Vagina (tissue), 2 donors: ENCODE measurements at regions not wholly inside any gene's neighbourhood (a gene's known extent, or its start where the extent isn't known, plus 50 kb on each side); places are given as distances from the start of the nearest gene placed in this dataset.

ENCODE experiments used
- CTCF ChIP-seq, 3 experiments: fragments of 450-650 bp in 2 of 3; fragments of 200-600 bp in 1 of 3; sonication (generic) in 1 of 3; IDR thresholded peaks; one replicate each; pipeline ENCODE4 v1.5.1; 2017 to 2019; ENCODE audit warnings: antibody characterized with exemption in 3 of 3, mild to moderate bottlenecking in 2 of 3, moderate library complexity in 2 of 3
- POLR2A ChIP-seq, 2 donors: fragments of 450-650 bp; IDR thresholded peaks; one replicate each; pipeline ENCODE4 v1.6.1; 2017; ENCODE audit warnings: antibody characterized with exemption in 2 of 2, mild to moderate bottlenecking in 2 of 2, moderate library complexity in 2 of 2
- POLR2AphosphoS5 ChIP-seq, 2 donors: sonication (generic); formaldehyde crosslinking; IDR thresholded peaks; one replicate each; pipeline ENCODE4 v1.9.0; 2017; ENCODE audit warnings: antibody characterized with exemption in 2 of 2, mild to moderate bottlenecking in 2 of 2, low read depth in 1 of 2; ENCODE audit not compliant: insufficient read depth in 1 of 2

GRCh38 chr1:228901936-228902681 lies 166.8 kb downstream of the RHOU start:
- no peak for TF ChIP-seq POLR2A (IDR thresholded peaks at IDR 0.05)
- TF ChIP-seq POLR2AphosphoS5 (IDR thresholded peaks at IDR 0.05; ENCODE audit: insufficient read depth in 1 of 2, low read depth in 1 of 2): no peak
- TF ChIP-seq CTCF (IDR thresholded peaks at IDR 0.05): no peak
